Esophagus muscularis mucosa (tissue), 3 donors: ENCODE measurements at regions not wholly inside any gene's neighbourhood (a gene's known extent, or its start where the extent isn't known, plus 50 kb on each side); places are given as distances from the start of the nearest gene placed in this dataset.

Experiments
- CTCF ChIP-seq, 3 experiments: fragments of 200-600 bp in 2 of 3; fragments of 450-650 bp in 1 of 3; sonication (generic) in 2 of 3; IDR thresholded peaks; one replicate each; pipeline ENCODE4 v1.5.1; 2017 to 2019; ENCODE audit warnings: antibody characterized with exemption in 3 of 3, mild to moderate bottlenecking in 2 of 3, moderate library complexity in 1 of 3
- POLR2A ChIP-seq: fragments of 450-650 bp; IDR thresholded peaks from one replicate; pipeline ENCODE4 v1.6.1; 2017; ENCODE audit warnings: antibody characterized with exemption, moderate library complexity, mild to moderate bottlenecking, low read depth
- POLR2AphosphoS5 ChIP-seq, 2 donors: sonication (generic); formaldehyde crosslinking; IDR thresholded peaks; one replicate each; pipeline ENCODE4 v1.6.1; 2017; ENCODE audit warnings: antibody characterized with exemption in 2 of 2

GRCh38 chr1:70836456-70836855 is 211.2 kb downstream of the PTGER3 start:
- TF ChIP-seq CTCF (IDR thresholded peaks at IDR 0.05) (no peak), POLR2AphosphoS5 (IDR thresholded peaks at IDR 0.05) (no peak), POLR2A (no peak)
